ENCODE measurements at regions not wholly inside any gene's neighbourhood (a gene's known extent, or its start where the extent isn't known, plus 50 kb on each side); places are given as distances from the start of the nearest gene placed in this dataset.

- TF ChIP-seq CTCF (IDR thresholded peaks at IDR 0.05) = no peak
- no peak for TF ChIP-seq POLR2A (IDR thresholded peaks at IDR 0.05)
These were observed 406.9 kb downstream of the LRFN5 start for GRCh38 chr14:42013559-42013958.

Measured in lower leg skin (tissue), 3 donors.